ENCODE measurements at regions not wholly inside any gene's neighbourhood (a gene's known extent, or its start where the extent isn't known, plus 50 kb on each side); places are given as distances from the start of the nearest gene placed in this dataset.
A peak's percentile ranks its signal among the peaks of the same experiment; 100 is the strongest.
"Not testable (repeated sequence)": the region's sequence is repeated elsewhere in the genome, so short reads cannot be mapped to it uniquely, and the experiment has no call there.

DNA sequence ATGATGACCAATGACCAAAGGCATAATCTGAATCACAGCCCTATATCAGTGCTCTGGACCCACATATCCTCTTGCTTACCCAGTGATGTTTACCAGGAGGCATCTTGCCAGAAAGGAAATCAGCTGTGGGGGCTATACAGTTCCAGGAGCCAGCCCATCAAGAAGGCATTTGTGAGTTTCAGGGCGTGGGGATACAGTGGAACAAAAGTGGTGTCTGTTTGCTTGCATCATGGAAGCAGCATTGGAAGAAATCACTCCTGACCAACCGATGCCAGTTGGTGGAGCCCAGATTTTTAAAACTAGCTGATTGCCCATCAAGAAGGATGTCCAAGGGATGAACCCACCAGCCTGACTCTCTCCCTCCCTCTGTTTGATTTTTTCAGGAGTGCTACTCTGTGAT is 106.5 kb upstream of the EGFLAM start:
- DNase-seq: no peak
- intact Hi-C loops (cut with DNase I): no loop called here

DNA sequence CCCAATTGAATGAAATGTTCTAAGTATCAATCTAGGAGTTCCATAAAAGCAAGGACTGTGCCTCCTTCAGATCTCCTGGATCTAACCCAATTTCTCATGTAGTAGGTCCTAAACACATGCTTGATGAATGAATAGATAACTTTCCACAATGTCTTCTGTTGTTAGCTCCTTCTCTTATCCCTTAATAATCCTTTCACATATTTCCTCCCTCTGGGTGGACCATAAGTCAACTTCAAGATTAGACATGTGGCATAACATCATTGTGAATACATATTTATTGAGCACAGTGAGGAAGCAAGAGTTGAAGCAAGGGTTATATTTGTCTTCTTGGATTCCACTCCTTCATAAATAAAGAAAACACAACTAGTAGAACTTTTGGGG is 108.6 kb upstream of the EGFLAM start:
- DNase-seq: no peak
- intact Hi-C loops (cut with DNase I): no loop called here

DNA sequence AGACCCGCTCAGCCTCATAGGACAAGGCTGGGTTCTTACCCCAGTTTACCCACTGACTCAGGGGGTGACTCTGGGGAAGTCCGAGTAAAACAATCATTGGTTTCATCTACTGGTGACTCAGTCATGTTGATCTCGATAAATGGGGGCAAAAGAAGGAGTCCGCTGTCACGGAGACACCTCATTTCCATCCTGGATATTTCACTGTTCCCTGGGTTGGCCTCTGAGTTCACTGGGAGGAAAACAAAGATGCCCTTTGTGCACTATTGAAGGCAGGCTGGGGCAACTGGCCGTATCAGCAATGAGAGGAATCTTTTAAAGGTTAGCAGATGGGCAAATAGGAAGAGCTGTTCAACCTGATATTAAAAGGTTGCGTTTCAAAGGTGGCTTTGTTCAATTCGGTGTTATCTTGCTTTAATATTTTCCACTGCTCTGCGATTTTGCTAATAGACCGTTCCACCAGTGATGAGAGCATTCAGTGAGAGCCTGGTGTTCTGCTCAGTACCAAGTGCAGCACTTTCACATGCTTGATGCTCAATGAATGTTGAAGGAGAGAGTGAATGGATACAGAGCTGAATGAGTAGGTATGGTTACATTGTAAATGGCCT is 110.2 kb upstream of the EGFLAM start:
- peak in 2 of 10 donors; percentile 32 to 33 for DNase-seq
- intact Hi-C loops (cut with DNase I): no loop called here

DNA sequence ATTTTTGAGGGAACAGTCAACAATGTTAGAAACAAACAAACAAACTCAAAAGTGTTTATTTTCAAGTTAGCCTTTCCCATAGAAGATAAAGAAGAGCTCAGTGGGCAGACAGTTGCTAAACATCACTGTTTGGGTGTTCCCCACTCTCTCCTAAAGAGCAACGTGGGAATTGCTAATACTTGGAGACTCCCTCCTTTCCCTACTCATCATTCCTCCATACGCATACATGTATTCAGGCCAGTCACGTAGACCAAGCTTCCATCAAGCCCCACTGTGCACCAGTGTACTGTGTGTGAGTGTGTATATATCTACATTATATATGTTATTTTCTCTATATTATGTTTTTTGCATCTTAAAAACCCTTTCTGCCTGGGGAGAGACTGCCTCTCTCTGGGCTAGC is 115.0 kb upstream of the EGFLAM start:
- intact Hi-C loops (cut with DNase I): no loop called here
- no peak for DNase-seq

DNA sequence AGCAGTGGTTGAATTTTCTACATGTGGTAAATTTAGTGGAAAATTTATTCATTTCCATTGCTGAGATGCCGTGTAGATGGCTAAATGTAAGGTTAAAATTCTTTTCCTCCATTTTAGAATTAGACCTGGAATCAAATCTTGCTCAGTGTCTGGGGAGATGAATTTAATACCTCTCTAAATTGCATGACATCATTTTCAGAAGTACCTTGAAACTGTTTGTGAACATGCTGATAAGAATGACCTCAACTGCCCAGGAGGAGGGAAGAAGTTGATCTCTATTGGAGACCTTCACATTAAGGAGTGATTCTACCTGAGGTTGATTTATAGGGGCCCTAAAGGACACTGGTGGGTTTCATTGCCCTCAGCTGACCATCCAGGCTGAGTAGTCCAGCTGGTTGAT is 116.7 kb upstream of the EGFLAM start:
- intact Hi-C loops (cut with DNase I): no loop called here
- DNase-seq: no peak

DNA sequence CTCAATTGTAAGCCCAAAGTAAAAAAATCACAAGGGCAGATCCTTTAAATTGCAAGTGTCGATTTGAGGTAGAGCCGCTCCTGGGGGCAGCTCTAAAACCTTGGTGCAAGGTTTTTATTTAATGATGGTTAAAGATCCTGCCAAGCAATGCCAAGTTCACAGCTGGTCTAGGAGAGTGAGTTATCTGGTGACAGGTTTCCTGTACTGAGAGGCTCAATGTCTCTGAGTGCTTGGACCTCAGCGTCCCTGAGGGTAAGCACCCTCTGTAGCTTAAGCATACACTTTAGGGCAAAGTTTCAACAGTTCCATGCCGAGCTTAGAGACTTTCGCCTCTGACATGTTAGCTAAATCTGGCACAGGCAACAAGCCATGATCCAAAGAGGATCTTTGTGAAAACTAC is 119.8 kb upstream of the EGFLAM start:
- no peak for DNase-seq
- intact Hi-C loops (cut with DNase I): no loop called here

DNA sequence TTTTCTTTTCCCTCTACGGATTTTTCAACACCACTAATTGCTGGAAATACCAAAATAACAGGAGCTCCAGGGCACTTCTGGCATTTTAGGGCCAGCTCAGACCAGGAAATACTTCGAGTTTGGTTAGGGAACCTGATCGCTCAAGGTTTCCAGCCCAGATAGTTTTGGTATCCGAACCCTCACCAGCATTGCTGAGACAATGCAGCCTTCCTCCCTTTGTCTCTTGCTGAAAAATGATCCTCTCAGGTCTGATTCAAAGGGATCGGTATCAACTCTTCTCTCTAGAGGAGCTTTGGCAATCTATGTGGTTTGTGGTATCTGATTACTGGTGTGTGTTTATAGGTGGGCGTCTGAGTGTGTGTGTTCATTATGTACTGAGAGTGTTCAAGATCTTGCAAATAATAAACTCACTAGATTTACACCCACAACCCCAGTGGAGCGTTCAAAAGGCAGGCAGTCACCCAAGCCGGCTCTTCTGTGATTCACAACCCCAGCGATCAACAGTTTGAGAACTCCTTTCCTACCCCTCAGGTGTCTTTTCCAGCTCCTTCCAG is 122.8 kb upstream of the EGFLAM start:
- intact Hi-C loops (cut with DNase I): no loop called here

DNA sequence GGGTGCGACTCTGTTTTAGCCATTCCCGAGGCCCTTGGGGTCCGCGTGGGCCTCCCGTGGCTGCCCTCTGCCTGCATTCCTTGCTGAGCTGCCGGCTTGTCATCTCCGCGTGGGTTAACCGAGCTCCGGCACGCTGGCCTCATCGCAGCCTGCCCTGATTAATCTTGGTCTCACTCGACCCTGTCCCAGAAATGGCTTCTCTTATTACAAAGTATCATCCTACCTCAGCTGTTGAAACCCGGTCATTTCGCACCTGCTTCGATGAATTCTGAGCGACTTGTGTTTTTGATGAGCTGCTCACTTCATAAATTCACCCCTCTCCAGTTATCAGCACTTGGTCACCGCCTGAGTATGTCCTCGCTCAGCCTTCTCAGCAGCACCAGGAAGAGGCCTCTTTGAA is 123.5 kb upstream of the EGFLAM start:
- peak in 1 of 10 donors; percentile 75 for DNase-seq
- intact Hi-C loops (cut with DNase I): no loop called here

More for the DNA sequence above, 122.8 kb upstream of the EGFLAM start:
- DNase-seq: no peak

DNA sequence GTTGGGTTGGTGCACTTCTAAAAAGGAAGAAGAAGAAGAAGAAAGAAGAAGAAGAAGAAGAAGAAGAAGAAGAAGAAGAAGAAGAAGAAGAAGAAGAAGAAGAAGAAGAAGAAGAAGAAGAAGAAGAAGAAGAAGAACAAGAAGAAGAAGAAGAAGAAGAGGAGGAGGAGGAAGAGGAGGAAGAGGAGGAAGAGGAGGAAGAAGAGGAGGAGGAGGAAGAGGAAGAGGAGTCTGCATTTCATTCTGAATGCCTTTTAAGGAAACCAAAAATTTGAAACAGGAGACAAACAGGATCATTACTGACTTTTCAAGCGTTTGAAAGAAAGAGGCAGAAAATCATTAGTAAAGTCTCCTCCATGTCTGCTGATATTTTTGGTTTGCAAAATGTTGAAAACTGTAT is 124.1 kb upstream of the EGFLAM start:
- DNase-seq; intact Hi-C loops (cut with DNase I): not testable (repeated sequence)

DNA sequence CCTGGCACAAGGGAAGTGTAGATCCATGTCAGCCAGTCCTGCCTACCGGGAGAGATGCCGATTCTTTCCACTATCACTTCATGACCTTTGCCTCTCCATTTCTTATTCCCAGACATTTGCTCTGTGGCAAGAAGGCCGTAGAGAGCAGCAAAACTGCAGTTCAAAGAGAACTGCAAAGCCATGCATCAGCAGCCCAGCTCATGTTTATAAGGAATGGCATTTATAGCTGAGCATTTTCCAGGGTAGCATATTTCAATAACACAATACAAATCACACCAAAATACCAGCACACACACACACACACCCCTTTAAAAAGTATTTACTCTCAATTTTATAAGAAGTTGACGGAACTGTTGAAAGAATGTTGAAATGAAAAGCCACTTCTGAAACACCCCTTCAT is 126.7 kb upstream of the EGFLAM start:
- DNase-seq: no peak
- intact Hi-C loops (cut with DNase I): no loop called here

DNA sequence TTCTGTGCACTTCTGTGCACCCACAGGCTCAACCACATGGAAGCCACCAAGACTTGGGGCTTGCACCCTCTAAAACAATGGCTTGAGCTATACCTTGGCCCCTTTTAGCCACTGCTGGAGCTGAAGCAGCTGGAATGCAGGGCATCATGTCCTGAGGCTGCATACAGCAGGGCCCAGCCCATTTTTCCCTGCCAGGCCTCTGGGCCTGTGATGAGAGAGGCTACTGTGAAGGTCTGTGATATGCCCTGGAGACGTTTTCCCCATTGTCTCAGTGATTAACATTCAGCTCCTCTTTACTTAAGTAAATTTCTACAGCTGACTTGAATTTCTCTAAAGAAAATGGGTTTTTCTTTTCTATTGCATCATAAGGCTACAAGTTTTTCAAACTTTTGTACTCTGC is 134.0 kb upstream of the EGFLAM start:
- intact Hi-C loops (cut with DNase I): no loop called here
- DNase-seq: no peak

DNA sequence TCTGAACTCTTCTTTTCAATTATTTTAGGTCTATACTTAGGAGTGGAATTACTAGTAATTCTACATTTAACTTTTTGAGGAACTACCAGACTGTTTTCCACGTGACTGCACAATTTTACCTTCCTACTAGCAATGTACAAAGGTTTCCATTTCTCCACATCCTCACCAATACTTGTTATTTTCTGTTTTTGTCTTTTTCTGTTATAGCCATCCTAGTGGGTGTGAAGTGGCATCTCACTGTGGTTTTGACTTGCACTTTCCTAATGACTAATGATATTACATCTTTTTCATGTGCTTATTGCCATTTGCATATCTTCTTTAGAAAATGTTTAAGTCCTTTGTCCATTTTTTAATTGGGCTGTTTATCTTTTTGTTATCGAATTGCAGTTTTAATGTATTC is 136.9 kb upstream of the EGFLAM start:
- intact Hi-C loops (cut with DNase I): no loop called here
- DNase-seq: no peak

DNA sequence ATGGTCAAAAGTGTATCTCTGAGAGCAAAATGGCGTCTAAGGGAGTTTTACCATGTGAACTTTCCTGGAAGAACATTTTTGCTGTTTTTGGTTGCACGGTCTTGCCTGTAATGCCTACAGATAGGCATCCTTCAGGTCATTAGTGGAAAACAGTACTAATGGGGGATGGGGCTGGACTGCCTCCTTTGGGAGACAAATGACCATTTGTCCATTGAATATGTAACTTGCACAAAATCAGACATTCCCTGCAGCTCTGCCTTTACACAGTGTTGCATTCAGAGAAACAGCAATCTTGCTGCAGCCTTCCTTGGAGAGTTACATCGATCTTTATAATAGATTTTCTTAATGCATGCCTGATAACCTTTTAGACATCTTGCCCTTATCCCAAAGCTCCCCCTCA is 138.5 kb upstream of the EGFLAM start:
- intact Hi-C loops (cut with DNase I): no loop called here
- DNase-seq: no peak

DNA sequence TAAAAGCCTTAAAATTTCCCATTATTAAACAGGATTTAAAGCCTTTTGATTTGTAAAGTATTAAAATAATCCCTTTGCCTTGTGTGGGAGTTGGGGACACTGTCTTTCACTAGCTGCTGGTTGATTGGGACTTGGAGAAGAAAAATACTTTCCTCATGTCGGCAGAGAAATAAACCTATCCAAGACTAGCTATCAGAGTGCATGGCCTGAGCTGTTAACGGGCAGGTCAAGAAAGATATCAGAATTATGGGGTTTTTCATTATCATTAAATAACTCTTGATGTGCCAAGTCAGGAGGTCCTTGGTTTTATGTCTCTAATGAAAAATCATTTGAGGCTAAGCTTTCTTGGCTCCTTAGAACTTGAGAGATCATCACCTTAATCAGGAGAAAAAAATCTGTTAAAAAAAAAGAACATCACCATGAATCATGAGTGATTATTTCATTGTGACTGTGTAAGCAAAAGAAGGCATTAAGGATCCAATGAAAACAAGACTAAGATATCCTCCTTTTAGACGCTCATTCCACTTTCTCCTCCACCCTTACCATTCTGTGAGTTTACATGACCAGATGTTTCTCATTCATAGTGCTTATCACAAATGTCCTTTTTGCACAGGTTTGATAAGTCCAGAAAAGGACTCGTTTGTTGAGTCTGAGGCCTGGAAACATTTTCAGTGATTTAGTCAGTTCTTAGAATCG is 140.4 kb upstream of the EGFLAM start:
- intact Hi-C loops (cut with DNase I): no loop called here
- DNase-seq: no peak

DNA sequence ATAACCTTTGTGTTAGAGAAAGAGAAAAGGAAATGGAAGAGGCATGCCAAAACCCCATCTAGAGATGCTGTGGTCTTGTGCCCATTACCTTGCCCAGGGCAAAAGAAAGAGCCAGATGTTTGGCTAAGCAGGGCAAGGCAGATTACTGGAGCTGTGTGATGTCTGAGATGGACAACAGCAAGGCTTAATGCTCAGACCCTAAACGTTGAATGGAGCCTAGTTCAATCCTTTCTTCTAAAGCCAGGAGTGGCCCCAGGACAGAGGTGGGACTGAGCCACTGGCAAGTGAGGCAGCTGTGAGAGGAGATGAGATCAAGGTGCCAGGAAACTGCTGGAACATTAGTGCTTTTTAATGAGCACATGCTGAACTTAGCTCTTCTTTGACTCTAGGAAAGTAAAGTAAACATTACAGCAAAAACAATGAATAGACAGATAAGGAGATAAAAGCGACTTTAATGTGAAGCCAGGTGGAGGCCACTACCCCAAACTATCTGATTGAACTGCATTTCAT is 143.0 kb upstream of the EGFLAM start:
- no peak for DNase-seq
- intact Hi-C loops (cut with DNase I): no loop called here

DNA sequence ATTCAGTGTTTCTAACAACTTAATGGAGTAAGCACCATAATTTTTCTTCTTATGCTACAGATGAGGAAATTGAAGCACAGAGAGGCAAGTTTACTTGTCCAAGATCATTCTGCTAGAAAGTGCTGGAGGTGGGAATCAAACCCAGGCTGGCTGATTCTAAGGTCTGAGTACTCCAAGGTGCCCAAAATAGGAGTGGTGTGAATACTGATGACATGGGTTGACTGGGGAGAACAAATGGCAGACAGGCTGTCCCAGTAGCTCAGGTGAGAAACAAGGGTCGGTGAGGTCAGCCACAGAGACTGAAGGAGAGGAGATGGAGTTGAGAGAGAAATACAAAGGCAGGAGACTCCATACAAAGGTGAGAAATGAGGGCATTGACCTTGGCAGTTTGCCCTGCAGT is 144.5 kb upstream of the EGFLAM start:
- no peak for DNase-seq
- intact Hi-C loops (cut with DNase I): no loop called here

DNA sequence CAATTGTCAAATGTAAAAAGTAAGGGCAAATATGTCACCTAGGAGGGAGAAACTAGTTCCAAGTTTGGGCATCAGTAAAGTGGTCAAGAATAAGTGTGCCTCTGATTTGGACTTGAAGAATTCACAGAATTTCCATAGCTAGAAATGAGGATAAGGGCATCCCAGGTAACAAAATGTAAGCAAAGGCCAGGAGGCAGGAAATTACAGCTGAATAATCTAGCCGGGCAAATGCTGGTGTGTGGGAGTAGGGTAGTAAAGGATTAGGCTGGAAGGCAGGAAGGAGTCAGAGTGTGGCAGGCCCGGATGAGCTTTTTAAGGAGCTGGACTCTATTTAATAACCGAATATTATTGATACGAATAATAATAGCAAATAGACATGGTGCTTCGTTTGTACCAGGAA is 144.9 kb upstream of the EGFLAM start:
- DNase-seq: no peak
- intact Hi-C loops (cut with DNase I): no loop called here

DNA sequence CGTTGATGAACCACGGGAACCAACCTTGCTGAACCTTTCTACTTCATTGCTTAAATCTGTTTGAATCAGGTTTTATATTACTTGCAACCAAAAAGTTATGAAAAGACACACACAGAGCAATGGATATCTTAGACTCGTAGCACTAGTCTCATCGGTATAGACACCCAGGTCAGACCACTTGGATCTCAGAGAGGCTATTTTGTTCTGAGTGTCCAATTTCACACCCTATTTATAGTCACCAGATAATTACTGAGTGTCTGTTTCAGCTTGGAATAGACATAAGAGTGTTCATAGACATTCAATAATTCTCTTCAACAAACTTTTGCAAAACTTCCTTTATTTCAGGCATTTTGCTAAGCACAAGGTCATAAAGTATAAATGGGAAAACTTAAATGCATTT is 145.4 kb upstream of the EGFLAM start:
- DNase-seq: no peak
- intact Hi-C loops (cut with DNase I): no loop called here

DNA sequence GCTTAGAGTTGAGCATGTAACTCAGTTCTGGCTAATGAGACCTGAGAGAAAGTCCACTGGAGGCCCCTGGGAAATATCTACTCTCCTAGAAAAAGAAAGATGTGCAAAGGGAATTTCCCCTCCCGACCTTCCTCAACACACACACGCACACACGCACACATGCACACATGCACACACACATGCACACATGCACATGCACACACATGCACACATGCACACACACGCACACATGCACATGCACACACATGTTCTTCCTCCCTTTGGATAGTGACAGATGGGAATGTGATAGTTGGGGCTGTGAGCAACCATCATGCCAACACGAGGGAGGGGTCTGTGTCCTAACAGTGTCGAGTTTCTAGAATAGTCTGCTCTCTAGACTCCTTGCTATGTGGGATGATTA is 148.2 kb upstream of the EGFLAM start:
- intact Hi-C loops (cut with DNase I): no loop called here
- no peak for DNase-seq

DNA sequence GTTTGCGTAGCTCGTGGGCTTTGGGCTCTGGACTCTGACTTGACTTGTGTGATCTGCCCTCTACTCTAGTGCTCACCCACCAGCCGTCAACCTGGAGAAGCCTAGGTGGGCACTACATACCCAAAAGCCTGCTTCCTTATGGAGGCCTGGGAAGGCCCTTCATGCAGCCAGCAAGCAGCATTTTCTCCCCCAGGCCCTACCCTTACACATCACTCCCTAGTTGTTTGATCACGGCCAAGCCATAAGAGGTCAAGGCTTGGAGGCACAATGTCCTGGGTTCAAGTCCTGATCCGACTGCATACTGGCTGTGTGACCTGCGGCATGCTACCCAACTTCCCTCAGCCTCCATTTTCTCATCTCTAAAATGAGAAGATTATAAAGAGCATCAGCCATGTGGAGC is 151.3 kb upstream of the EGFLAM start:
- intact Hi-C loops (cut with DNase I): no loop called here
- DNase-seq: no peak

DNA sequence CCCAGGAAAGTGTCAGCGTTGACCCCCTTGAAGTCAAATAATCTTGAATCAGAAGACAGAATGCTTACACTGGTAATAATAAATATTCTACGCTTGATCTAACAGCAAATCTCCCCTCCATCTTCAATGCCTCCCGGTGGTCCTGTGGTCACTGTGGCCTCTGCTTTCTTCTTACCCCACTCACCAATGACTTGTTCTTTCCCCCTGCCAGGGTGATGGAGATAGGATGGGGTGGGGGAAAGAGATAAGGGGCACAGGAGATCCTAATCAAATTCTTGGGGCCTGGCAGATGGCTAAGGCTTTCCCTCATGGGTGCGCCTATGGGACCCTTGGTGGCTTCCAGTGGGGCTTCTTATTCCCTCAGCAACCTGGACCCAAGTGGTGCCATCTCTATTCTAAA is 152.6 kb upstream of the EGFLAM start:
- DNase-seq: no peak
- intact Hi-C loops (cut with DNase I): no loop called here

DNA sequence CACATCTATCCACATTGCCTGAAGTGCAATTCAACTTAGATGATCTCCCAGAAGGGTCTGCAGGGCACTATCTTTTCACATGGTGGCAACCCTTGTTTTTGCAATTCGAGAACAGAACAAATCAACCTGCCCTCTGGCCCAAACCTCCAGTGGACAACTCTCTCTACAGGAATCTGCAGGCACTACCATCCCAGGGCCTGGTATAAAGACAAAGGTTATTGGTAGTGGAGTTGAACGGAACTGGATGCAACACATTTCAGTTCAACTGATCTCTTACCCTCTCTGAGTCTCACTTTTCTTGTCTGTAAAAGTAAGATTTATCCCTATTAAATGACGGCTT is 153.2 kb upstream of the EGFLAM start:
- no peak for DNase-seq
- intact Hi-C loops (cut with DNase I): no loop called here

Data from posterior cingulate gyrus (tissue), 11 donors.